Parathyroid adenoma (tissue), 2 donors: ENCODE measurements at regions not wholly inside any gene's neighbourhood (a gene's known extent, or its start where the extent isn't known, plus 50 kb on each side); places are given as distances from the start of the nearest gene placed in this dataset.

Source experiments
- H2AFZ ChIP-seq: fragments of 300-600 bp; sonication (generic); one replicate; pipeline ENCODE4 v1.7.0; 2017; ENCODE audit warnings: antibody characterized with exemption, mild to moderate bottlenecking
- H3K27ac ChIP-seq: fragments of 300-600 bp; sonication (generic); one replicate; pipeline ENCODE4 v1.7.0; 2017
- H3K27me3 ChIP-seq: fragments of 300-600 bp; sonication (generic); one replicate; pipeline ENCODE4 v1.7.0; 2017; ENCODE audit warnings: low read length; ENCODE audit not compliant: control insufficient read depth, insufficient read depth
- H3K36me3 ChIP-seq: fragments of 300-600 bp; sonication (generic); one replicate; pipeline ENCODE4 v1.7.0; 2017; ENCODE audit warnings: low read length; ENCODE audit not compliant: control insufficient read depth, insufficient read depth
- H3K4me1 ChIP-seq: fragments of 300-600 bp; sonication (generic); one replicate; pipeline ENCODE4 v1.7.0; 2017; ENCODE audit warnings: control low read depth
- H3K4me2 ChIP-seq: fragments of 300-600 bp; sonication (generic); one replicate; pipeline ENCODE4 v1.7.0; 2017; ENCODE audit warnings: low read length
- H3K4me3 ChIP-seq: fragments of 300-600 bp; sonication (generic); one replicate; pipeline ENCODE4 v1.7.0; 2017; ENCODE audit warnings: low read depth, low read length
- H3K79me2 ChIP-seq: fragments of 300-600 bp; sonication (generic); one replicate; pipeline ENCODE4 v1.7.0; 2017; ENCODE audit warnings: control low read depth
- H3K9ac ChIP-seq: fragments of 300-600 bp; sonication (generic); one replicate; pipeline ENCODE4 v1.7.0; 2017; ENCODE audit warnings: mild to moderate bottlenecking
- H3K9me3 ChIP-seq: fragments of 300-600 bp; sonication (generic); one replicate; pipeline ENCODE4 v1.7.0; 2017; ENCODE audit warnings: low read length; ENCODE audit not compliant: control insufficient read depth
- CTCF ChIP-seq: fragments of 300-600 bp; sonication (generic); IDR thresholded peaks from one replicate; pipeline ENCODE4 v1.7.0; 2017; ENCODE audit warnings: antibody characterized with exemption, mild to moderate bottlenecking
- donor health status: primary hyperparathyroidism.

GRCh38 chr11:127873478-127873877 lies 713.9 kb downstream of the ETS1 start:
- H3K9ac ChIP-seq: no peak overlapping the region
- no peaks in the 10 kb centered on the region for H3K36me3 ChIP-seq
- H3K4me2 ChIP-seq: no peak overlapping the region
- no peaks in the 10 kb centered on the region for H3K27me3 ChIP-seq
- H3K9me3 ChIP-seq: no peaks in the 10 kb centered on the region
- H3K4me3 ChIP-seq: no peak overlapping the region
- no peaks in the 10 kb centered on the region for H3K4me1 ChIP-seq
- no peaks in the 10 kb centered on the region for H3K79me2 ChIP-seq
- no peak overlapping the region for H2AFZ ChIP-seq
- no peak overlapping the region for H3K27ac ChIP-seq
- TF ChIP-seq CTCF: no peak

GRCh38 chr11:127866109-127866508 lies 721.2 kb downstream of the ETS1 start:
- H3K9me3 ChIP-seq: no peaks in the 10 kb centered on the region
- no peak overlapping the region for H3K27ac ChIP-seq
- no peak overlapping the region for H2AFZ ChIP-seq
- no peaks in the 10 kb centered on the region for H3K4me1 ChIP-seq
- no peak overlapping the region for H3K9ac ChIP-seq
- no peaks in the 10 kb centered on the region for H3K79me2 ChIP-seq
- H3K36me3 ChIP-seq: no peaks in the 10 kb centered on the region
- H3K4me2 ChIP-seq: no peak overlapping the region
- H3K27me3 ChIP-seq: no peaks in the 10 kb centered on the region
- TF ChIP-seq CTCF: no peak
- no peak overlapping the region for H3K4me3 ChIP-seq

- Histone ChIP-seq H3K36me3 (no peaks in the 10 kb centered on the region), H3K9me3 (no peaks in the 10 kb centered on the region), H3K27ac (no peak overlapping the region), H3K4me1 (no peaks in the 10 kb centered on the region), H3K9ac (no peak overlapping the region), H3K4me3 (no peak overlapping the region), H3K79me2 (no peaks in the 10 kb centered on the region), H3K4me2 (no peak overlapping the region), H2AFZ (no peak overlapping the region), H3K27me3 (no peaks in the 10 kb centered on the region)
- TF ChIP-seq CTCF: no peak
Measured at GRCh38 chr11:127864861-127865260, 722.5 kb downstream of the ETS1 start.

- H3K9me3 ChIP-seq: no peaks in the 10 kb centered on the region
- no peak overlapping the region for H3K27ac ChIP-seq
- no peaks in the 10 kb centered on the region for H3K36me3 ChIP-seq
- no peak overlapping the region for H3K4me3 ChIP-seq
- H3K9ac ChIP-seq: no peak overlapping the region
- no peak overlapping the region for H3K4me2 ChIP-seq
- no peaks in the 10 kb centered on the region for H3K27me3 ChIP-seq
- no peak overlapping the region for H2AFZ ChIP-seq
- no peaks in the 10 kb centered on the region for H3K79me2 ChIP-seq
- no peak for TF ChIP-seq CTCF
- H3K4me1 ChIP-seq: no peaks in the 10 kb centered on the region
Measured at GRCh38 chr11:127862406-127862805, 725.0 kb downstream of the ETS1 start.

GRCh38 chr11:127859941-127860354 lies 727.4 kb downstream of the ETS1 start:
- Histone ChIP-seq H3K36me3 (no peaks in the 10 kb centered on the region), H2AFZ (no peak overlapping the region), H3K27ac (no peak overlapping the region), H3K79me2 (no peaks in the 10 kb centered on the region), H3K4me2 (no peak overlapping the region), H3K4me1 (no peaks in the 10 kb centered on the region), H3K4me3 (no peak overlapping the region), H3K9ac (no peak overlapping the region), H3K27me3 (no peaks in the 10 kb centered on the region), H3K9me3 (no peaks in the 10 kb centered on the region)
- no peak for TF ChIP-seq CTCF
